Skeletal muscle tissue (tissue), 3 donors: ENCODE measurements at regions not wholly inside any gene's neighbourhood (a gene's known extent, or its start where the extent isn't known, plus 50 kb on each side); places are given as distances from the start of the nearest gene placed in this dataset.

Experiments used
- H3K27ac ChIP-seq: one replicate; pipeline ENCODE4 v1.7.0; 2013; ENCODE audit warnings: mild to moderate bottlenecking, low read depth, low read length, inconsistent platforms
- H3K27me3 ChIP-seq, 3 donors: one replicate each; pipeline ENCODE4 v1.7.0; 2013; ENCODE audit warnings: low read length in 3 of 3; ENCODE audit not compliant: control insufficient read depth in 3 of 3, insufficient read depth in 3 of 3
- H3K36me3 ChIP-seq, 3 donors: one replicate each; pipeline ENCODE4 v1.7.0; 2013; ENCODE audit warnings: low read length in 3 of 3; ENCODE audit not compliant: control insufficient read depth in 3 of 3, insufficient read depth in 3 of 3
- H3K4me1 ChIP-seq, 3 donors: one replicate each; pipeline ENCODE4 v1.7.0; 2013; ENCODE audit warnings: low read length in 3 of 3, mild to moderate bottlenecking in 3 of 3; ENCODE audit not compliant: control insufficient read depth in 3 of 3, insufficient read depth in 3 of 3
- H3K4me3 ChIP-seq, 3 donors: one replicate each; pipeline ENCODE4 v1.7.0; 2013; ENCODE audit warnings: low read length in 3 of 3
- H3K9ac ChIP-seq, 3 donors: one replicate each; pipeline ENCODE4 v1.7.0; 2013; ENCODE audit warnings: low read length in 3 of 3, mild to moderate bottlenecking in 3 of 3, moderate library complexity in 2 of 3, low read depth in 1 of 3
- H3K9me3 ChIP-seq, 3 donors: one replicate each; pipeline ENCODE4 v1.7.0; 2013; ENCODE audit warnings: low read length in 3 of 3; ENCODE audit not compliant: control insufficient read depth in 3 of 3
- donor health status: Osteomylitis.

DNA sequence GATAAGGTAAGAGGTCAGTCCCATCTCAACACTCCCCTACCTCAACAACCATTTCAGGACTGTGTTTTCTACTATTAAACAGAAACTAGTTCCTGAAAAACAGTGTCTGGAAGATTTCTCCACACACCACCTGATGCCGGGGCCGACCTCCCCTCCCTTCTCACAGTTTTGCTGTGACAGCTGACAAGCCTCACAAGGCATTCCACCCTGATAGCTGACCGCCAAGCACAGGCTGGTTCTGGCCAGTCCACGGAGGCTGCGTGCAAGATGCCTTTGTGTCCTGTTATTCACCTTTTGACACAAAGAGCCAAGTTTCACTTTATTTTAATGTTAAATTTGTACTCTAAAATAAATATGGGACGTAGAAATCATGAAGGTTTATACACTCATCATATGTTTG is 758.6 kb downstream of the PDHA2 start:
- Histone ChIP-seq H3K36me3 (no peaks in the 10 kb centered on the region), H3K4me1 (no peaks in the 10 kb centered on the region), H3K27ac (no peak overlapping the region), H3K9ac (no peak overlapping the region), H3K27me3 (no peaks in the 10 kb centered on the region), H3K4me3 (no peak overlapping the region), H3K9me3 (no peaks in the 10 kb centered on the region)

DNA sequence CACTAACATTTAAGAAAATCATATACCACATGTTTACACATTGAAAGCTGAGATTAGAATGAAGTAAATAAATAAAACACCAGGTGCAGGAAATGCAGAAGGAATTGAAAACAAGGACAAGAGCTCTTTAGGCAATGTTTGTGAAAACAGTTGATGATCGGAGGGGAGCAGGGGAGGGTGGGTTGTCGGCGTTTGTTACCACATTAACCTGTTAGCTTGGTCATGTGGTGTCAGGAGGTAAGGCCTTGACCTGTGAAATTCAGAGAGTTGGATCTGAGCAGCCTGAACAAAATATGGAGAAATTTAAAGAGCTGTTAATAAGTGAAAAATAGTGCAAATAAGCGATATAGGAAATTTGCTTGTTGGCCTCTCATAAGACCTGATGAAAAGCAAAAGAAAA is 759.9 kb downstream of the PDHA2 start:
- Histone ChIP-seq H3K27me3 (no peaks in the 10 kb centered on the region), H3K36me3 (no peaks in the 10 kb centered on the region), H3K4me3 (no peak overlapping the region), H3K9ac (no peak overlapping the region), H3K9me3 (no peaks in the 10 kb centered on the region), H3K4me1 (no peaks in the 10 kb centered on the region), H3K27ac (no peak overlapping the region)

DNA sequence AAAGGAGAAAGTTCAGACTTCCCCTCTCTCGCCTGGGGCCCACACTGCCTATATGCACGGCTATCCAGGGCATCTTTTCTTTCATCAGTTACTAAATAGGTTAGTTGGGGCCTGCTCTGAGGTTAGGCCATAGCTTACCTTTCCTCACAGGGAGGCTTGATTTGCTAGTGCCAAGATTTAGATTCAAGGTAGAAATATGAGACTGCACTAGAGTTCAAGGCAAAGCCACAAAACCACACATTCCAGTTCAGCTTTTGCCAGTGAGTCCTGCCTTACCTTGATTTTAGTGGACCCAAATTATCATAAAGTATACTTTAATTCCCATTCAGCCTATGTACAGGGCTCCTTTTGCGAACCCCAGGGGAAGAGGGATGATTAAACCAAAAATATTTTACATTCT is 762.8 kb downstream of the PDHA2 start:
- Histone ChIP-seq H3K27ac (no peak overlapping the region), H3K9ac (no peak overlapping the region), H3K4me1 (no peaks in the 10 kb centered on the region), H3K9me3 (no peaks in the 10 kb centered on the region), H3K27me3 (no peaks in the 10 kb centered on the region), H3K36me3 (no peaks in the 10 kb centered on the region), H3K4me3 (no peak overlapping the region)

DNA sequence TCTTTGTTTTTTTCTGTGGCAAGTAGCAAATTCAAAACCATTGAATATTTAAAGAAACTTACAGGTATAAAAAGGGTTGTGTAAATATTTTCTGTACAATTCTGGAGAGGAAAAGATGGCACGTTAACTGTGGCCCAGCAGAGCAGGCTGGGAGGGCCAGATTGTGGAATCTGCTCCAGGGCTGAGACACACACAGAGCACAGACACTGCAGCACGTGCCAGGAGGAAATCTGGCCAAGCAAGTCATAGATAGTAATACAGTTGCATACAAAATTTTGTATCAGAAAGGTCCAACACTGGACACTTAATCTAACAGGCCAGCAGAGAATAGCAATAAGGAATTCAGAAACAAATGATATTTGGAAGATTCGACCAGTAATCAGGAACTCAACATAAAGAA is 763.7 kb downstream of the PDHA2 start:
- Histone ChIP-seq H3K4me3 (no peak overlapping the region), H3K9ac (no peak overlapping the region), H3K9me3 (no peaks in the 10 kb centered on the region), H3K27me3 (no peaks in the 10 kb centered on the region), H3K36me3 (no peaks in the 10 kb centered on the region), H3K4me1 (no peaks in the 10 kb centered on the region), H3K27ac (no peak overlapping the region)

DNA sequence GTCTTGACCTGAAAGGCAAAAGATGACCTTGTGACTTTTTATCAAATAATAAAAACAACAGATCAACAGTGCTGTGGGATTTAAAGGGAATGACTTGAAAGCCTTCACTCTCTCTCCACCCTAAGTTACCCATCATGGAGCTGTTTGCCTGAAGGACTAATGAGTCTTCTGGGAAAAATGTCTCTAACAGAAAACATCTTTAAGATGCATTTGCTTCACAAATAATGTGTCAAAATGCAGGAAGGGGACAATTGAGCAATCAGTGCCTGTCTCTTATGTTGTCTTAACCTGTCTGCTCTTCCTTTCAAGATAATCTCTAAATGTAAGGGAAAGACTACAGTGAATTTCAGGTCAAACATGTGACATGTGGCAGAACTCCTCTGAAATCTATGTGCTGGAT is 766.6 kb downstream of the PDHA2 start:
- Histone ChIP-seq H3K9me3 (no peaks in the 10 kb centered on the region), H3K27ac (no peak overlapping the region), H3K27me3 (no peaks in the 10 kb centered on the region), H3K4me3 (no peak overlapping the region), H3K9ac (no peak overlapping the region), H3K4me1 (no peaks in the 10 kb centered on the region), H3K36me3 (no peaks in the 10 kb centered on the region)

DNA sequence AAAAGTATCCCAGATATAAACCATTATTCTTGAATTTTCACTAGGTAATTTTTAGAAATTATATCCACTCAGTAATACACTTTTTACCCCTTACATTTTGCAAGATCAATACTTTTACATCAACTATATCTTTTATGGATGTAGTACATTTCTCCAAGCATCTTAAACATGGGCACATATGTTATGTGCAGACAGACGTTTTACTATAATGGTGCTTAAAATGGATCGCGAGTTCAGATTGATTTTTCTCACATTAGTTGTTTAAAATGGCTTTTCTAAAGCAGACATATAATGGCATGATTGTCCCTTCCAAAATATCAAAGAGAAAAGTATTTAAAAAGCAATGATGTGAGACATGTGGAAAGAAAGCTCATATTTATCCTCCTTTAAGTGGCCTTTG is 786.1 kb downstream of the PDHA2 start:
- no peaks in the 10 kb centered on the region for H3K27me3 ChIP-seq
- H3K4me3 ChIP-seq: no peak overlapping the region
- H3K36me3 ChIP-seq: no peaks in the 10 kb centered on the region
- H3K4me1 ChIP-seq: no peaks in the 10 kb centered on the region
- H3K27ac ChIP-seq: no peak overlapping the region
- H3K9me3 ChIP-seq: no peaks in the 10 kb centered on the region
- no peak overlapping the region for H3K9ac ChIP-seq

DNA sequence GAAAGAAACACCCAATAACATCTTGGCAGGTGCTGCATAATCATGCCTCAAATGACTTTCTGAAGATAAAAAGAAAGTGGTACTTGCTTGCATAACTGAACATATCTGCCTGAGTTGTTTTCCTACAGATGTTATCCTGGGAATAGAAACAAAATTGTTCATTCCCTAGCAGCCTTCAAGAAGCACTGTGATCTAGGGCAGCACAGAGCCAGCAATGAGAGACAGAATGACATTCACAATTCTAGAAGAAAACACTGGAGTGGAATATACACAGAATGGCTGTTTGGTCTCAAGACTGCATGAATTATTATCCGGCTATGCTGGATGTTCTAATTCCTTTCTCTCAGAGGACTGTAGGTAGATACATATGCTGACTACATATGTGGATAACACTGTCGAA is 790.9 kb downstream of the PDHA2 start:
- Histone ChIP-seq H3K27me3 (no peaks in the 10 kb centered on the region), H3K9ac (no peak overlapping the region), H3K4me1 (no peaks in the 10 kb centered on the region), H3K9me3 (no peaks in the 10 kb centered on the region), H3K36me3 (no peaks in the 10 kb centered on the region), H3K27ac (no peak overlapping the region), H3K4me3 (no peak overlapping the region)

DNA sequence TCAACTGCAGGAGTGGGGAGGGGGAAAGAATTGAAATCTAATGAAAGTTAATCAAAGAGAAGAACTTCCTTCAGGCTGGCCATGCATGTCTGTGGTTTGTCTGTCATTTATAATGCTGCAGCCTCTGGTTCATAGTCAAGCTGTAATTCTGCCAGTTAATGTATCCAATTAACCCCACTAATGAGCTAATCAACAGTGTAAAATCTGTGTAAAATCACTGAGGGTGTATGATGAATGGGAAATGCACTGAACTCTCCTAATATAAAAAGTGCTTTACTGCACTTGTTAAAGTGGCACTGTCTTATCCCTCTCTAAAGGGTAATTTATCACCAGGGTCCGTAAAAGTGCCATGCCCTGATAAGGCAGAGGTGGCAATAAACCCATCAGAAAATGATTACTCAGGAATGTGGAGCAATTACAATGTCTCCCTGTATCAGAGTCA is 798.1 kb downstream of the PDHA2 start:
- Histone ChIP-seq H3K36me3 (no peaks in the 10 kb centered on the region), H3K27ac (no peak overlapping the region), H3K9me3 (no peaks in the 10 kb centered on the region), H3K4me1 (no peaks in the 10 kb centered on the region), H3K9ac (no peak overlapping the region), H3K4me3 (no peak overlapping the region), H3K27me3 (no peaks in the 10 kb centered on the region)

DNA sequence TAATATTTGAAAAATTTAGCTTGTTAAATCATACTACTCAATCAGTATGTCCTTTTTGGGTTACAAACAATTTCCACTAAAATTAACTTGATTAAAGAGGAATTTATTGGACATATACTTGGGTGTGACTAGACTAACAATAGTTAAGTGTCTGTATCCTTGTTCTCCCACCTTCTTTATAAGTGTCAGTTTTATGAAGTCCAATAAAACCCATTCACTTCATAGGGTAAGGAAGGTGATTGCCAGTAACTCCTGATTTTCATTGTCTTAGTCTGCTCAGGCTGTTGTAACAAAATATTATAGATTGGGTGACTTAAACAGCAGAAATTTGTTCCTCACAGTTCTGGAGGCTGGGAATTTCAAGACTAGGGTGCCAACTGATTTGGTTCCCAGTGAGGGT is 800.0 kb downstream of the PDHA2 start:
- Histone ChIP-seq H3K4me3 (no peak overlapping the region), H3K27ac (no peak overlapping the region), H3K36me3 (no peaks in the 10 kb centered on the region), H3K4me1 (no peaks in the 10 kb centered on the region), H3K9me3 (no peaks in the 10 kb centered on the region), H3K9ac (no peak overlapping the region), H3K27me3 (no peaks in the 10 kb centered on the region)

DNA sequence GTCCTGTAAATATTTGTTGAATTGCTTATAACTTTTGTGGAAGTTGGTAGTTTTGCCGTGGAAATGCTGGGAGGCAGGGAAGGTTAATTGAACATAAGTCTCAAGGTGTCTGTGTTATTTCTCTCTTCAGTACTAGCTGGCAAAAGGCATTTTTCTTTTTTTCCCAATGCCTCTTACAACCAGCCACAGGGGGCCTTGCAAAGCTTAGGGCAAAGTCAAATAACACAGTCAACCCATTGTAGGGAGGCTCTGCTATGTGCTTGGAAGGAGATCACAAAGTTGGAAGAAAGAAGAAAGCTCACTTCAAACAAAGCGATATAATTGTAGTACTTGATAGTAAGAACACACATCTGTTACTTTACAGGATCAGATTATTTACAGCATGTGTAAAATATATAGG is 802.6 kb downstream of the PDHA2 start:
- no peak overlapping the region for H3K9ac ChIP-seq
- H3K9me3 ChIP-seq: no peaks in the 10 kb centered on the region
- H3K27me3 ChIP-seq: no peaks in the 10 kb centered on the region
- H3K36me3 ChIP-seq: no peaks in the 10 kb centered on the region
- no peak overlapping the region for H3K27ac ChIP-seq
- no peak overlapping the region for H3K4me3 ChIP-seq
- no peaks in the 10 kb centered on the region for H3K4me1 ChIP-seq

DNA sequence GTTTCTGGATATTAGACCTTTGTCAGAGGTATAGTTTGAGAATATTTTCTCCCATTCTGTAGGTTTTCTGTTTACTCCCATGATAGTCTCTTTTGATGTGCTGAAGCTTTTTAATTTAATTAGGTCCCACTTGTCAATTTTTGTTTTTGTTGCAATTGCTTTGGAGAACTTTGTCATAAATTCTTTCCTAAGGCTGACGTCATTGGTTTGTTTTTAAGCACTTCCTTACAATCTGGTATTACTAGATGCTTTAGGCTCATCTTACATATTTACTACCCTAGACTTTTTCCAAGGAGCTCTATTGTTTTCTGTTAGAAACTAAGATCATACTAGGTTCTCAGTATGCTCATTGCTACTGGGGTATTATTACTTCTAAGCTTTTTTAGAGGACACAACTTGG is 806.3 kb downstream of the PDHA2 start:
- Histone ChIP-seq H3K36me3 (no peaks in the 10 kb centered on the region), H3K4me3 (no peak overlapping the region), H3K4me1 (no peaks in the 10 kb centered on the region), H3K9ac (no peak overlapping the region), H3K27ac (no peak overlapping the region), H3K9me3 (no peaks in the 10 kb centered on the region), H3K27me3 (no peaks in the 10 kb centered on the region)
